ENCODE measurements at regions not wholly inside any gene's neighbourhood (a gene's known extent, or its start where the extent isn't known, plus 50 kb on each side); places are given as distances from the start of the nearest gene placed in this dataset.
"Not testable (repeated sequence)": the region's sequence is repeated elsewhere in the genome, so short reads cannot be mapped to it uniquely, and the experiment has no call there.

- H3K23ac ChIP-seq (ENCODE audit: low read length in 2 of 2), result no peak overlapping the region
- 90% methylated on average over 13 of the region's 16 CpGs for WGBS
Observed at GRCh38 chr20:25992146-25992545, 295.5 kb upstream of the ZNF337 start.

GRCh38 chr20:25991756-25992130 lies 295.1 kb upstream of the ZNF337 start:
- Histone ChIP-seq H4K8ac (ENCODE audit: low read length) (no peak overlapping the region), H3K9me3 (ENCODE audit: control insufficient read depth, low read length) (no peaks in the 10 kb centered on the region), H3K18ac (ENCODE audit: low read depth in 1 of 2, low read length in 2 of 2) (no peak overlapping the region), H3K4ac (ENCODE audit: low read depth in 1 of 2, low read length in 2 of 2) (no peak overlapping the region), H3K79me1 (replicated peaks; ENCODE audit: low read length, poor library complexity, severe bottlenecking) (no peaks in the 10 kb centered on the region), H2BK12ac (ENCODE audit: low read length in 2 of 2) (no peak overlapping the region), H3K27ac (ENCODE audit: low read length, poor library complexity, severe bottlenecking) (no peak overlapping the region), H3K4me2 (ENCODE audit: low read length, poor library complexity, severe bottlenecking) (no peak overlapping the region), H3K14ac (ENCODE audit: low read length in 2 of 2) (no peak overlapping the region), H2AFZ (ENCODE audit: low read depth, low read length) (no peak overlapping the region), H2BK15ac (ENCODE audit: low read depth, poor library complexity, severe bottlenecking) (no peak overlapping the region), H4K91ac (ENCODE audit: low read length) (no peak overlapping the region), H3K27me3 (ENCODE audit: control insufficient read depth in 1 of 2, insufficient read depth in 1 of 2, low read length in 2 of 2) (peaks cover 0 to 22% of the 10 kb centered on the region in 2 experiments), H3K4me1 (ENCODE audit: control insufficient read depth, insufficient read depth, low read depth, low read length) (no peaks in the 10 kb centered on the region), H2BK120ac (ENCODE audit: low read depth, low read length) (no peak overlapping the region), H2BK5ac (ENCODE audit: low read depth, low read length, poor library complexity, severe bottlenecking) (no peak overlapping the region), H3K36me3 (ENCODE audit: control insufficient read depth in 1 of 2, insufficient read depth in 2 of 2, low read depth in 1 of 2, low read length in 2 of 2) (no peaks in the 10 kb centered on the region), H3K23ac (ENCODE audit: low read length in 2 of 2) (no peak overlapping the region), H2AK5ac (ENCODE audit: low read length, severe bottlenecking) (no peak overlapping the region), H3K4me3 (ENCODE audit: insufficient read depth in 1 of 2, low read depth in 1 of 2, low read length in 2 of 2) (no peak overlapping the region), H3K9ac (ENCODE audit: low read length) (no peak overlapping the region)
- 91% methylated on average over 16 of the region's 16 CpGs for WGBS
- DNase-seq, result no peak

More at GRCh38 chr20:25992146-25992545, 295.5 kb upstream of the ZNF337 start:
- Histone ChIP-seq H3K9me3 (ENCODE audit: control insufficient read depth, low read length) (no peaks in the 10 kb centered on the region), H3K18ac (ENCODE audit: low read depth in 1 of 2, low read length in 2 of 2) (no peak overlapping the region), H2AFZ (ENCODE audit: low read depth, low read length) (no peak overlapping the region), H2BK15ac (ENCODE audit: low read depth, poor library complexity, severe bottlenecking) (no peak overlapping the region), H3K27me3 (ENCODE audit: control insufficient read depth in 1 of 2, insufficient read depth in 1 of 2, low read length in 2 of 2) (peaks cover 0 to 20% of the 10 kb centered on the region in 2 experiments), H3K14ac (ENCODE audit: low read length in 2 of 2) (no peak overlapping the region), H3K4ac (ENCODE audit: low read depth in 1 of 2, low read length in 2 of 2) (no peak overlapping the region), H3K4me1 (ENCODE audit: control insufficient read depth, insufficient read depth, low read depth, low read length) (no peaks in the 10 kb centered on the region), H2BK5ac (ENCODE audit: low read depth, low read length, poor library complexity, severe bottlenecking) (no peak overlapping the region), H4K8ac (ENCODE audit: low read length) (no peak overlapping the region), H2BK12ac (ENCODE audit: low read length in 2 of 2) (no peak overlapping the region), H2BK120ac (ENCODE audit: low read depth, low read length) (no peak overlapping the region), H3K36me3 (ENCODE audit: control insufficient read depth in 1 of 2, insufficient read depth in 2 of 2, low read depth in 1 of 2, low read length in 2 of 2) (no peaks in the 10 kb centered on the region), H3K79me1 (replicated peaks; ENCODE audit: low read length, poor library complexity, severe bottlenecking) (no peaks in the 10 kb centered on the region), H3K27ac (ENCODE audit: low read length, poor library complexity, severe bottlenecking) (no peak overlapping the region), H3K4me3 (ENCODE audit: insufficient read depth in 1 of 2, low read depth in 1 of 2, low read length in 2 of 2) (no peak overlapping the region), H2AK5ac (ENCODE audit: low read length, severe bottlenecking) (no peak overlapping the region), H4K91ac (ENCODE audit: low read length) (no peak overlapping the region), H3K4me2 (ENCODE audit: low read length, poor library complexity, severe bottlenecking) (no peak overlapping the region), H3K9ac (ENCODE audit: low read length) (no peak overlapping the region)
- no peak for DNase-seq

DNA sequence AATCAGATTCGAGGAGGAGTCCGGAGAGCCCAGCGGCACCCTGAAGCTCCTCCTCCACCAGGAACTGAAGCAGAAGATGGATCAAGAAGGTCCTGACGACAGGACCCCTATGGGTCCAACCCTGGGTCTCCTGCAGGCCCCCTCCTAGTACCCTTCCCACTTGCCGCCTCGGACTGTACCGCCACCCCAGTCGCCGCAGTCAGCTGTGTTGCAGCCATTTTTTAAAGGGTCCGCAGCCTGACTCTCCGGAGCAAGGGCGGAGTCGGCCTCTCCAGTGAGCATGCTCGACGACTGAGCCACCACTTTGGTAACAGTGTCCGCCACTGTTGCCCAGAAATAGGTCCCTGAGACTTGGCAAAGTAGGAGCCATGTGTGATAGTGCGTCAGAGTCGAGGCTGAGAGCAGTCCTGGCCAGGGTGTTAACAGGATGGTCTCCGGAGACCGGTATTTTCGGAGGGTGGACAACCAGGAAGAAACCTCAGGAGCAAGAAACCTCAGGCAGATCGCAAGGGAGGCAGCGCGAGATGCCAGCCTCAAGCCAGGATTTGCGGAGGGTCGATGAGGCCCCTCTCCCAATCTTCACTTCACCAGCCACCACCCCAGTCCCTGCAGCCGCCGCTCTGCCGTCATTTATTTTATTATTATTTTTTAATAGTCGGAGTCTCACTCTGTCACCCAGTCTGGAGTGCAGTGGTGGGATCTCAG lies 294.6 kb upstream of the ZNF337 start:
- Histone ChIP-seq H4K91ac (ENCODE audit: low read length) (no peak overlapping the region), H2BK5ac (ENCODE audit: low read depth, low read length, poor library complexity, severe bottlenecking) (no peak overlapping the region), H3K9ac (ENCODE audit: low read length) (no peak overlapping the region), H2BK12ac (ENCODE audit: low read length in 2 of 2) (no peak overlapping the region), H3K27ac (ENCODE audit: low read length, poor library complexity, severe bottlenecking) (no peak overlapping the region), H2AFZ (ENCODE audit: low read depth, low read length) (no peak overlapping the region), H3K79me1 (replicated peaks; ENCODE audit: low read length, poor library complexity, severe bottlenecking) (no peaks in the 10 kb centered on the region), H2BK120ac (ENCODE audit: low read depth, low read length) (no peak overlapping the region), H2AK5ac (ENCODE audit: low read length, severe bottlenecking) (no peak overlapping the region), H2BK15ac (ENCODE audit: low read depth, poor library complexity, severe bottlenecking) (no peak overlapping the region), H3K4ac (ENCODE audit: low read depth in 1 of 2, low read length in 2 of 2) (no peak overlapping the region), H3K23ac (ENCODE audit: low read length in 2 of 2) (no peak overlapping the region), H3K14ac (ENCODE audit: low read length in 2 of 2) (no peak overlapping the region), H3K4me1 (ENCODE audit: control insufficient read depth, insufficient read depth, low read depth, low read length) (no peaks in the 10 kb centered on the region), H4K8ac (ENCODE audit: low read length) (no peak overlapping the region), H3K4me2 (ENCODE audit: low read length, poor library complexity, severe bottlenecking) (no peak overlapping the region), H3K36me3 (ENCODE audit: control insufficient read depth in 1 of 2, insufficient read depth in 2 of 2, low read depth in 1 of 2, low read length in 2 of 2) (no peaks in the 10 kb centered on the region), H3K9me3 (ENCODE audit: control insufficient read depth, low read length) (no peaks in the 10 kb centered on the region), H3K4me3 (ENCODE audit: insufficient read depth in 1 of 2, low read depth in 1 of 2, low read length in 2 of 2) (no peak overlapping the region), H3K18ac (ENCODE audit: low read depth in 1 of 2, low read length in 2 of 2) (no peak overlapping the region), H3K27me3 (ENCODE audit: control insufficient read depth in 1 of 2, insufficient read depth in 1 of 2, low read length in 2 of 2) (peaks cover 0 to 26% of the 10 kb centered on the region in 2 experiments)
- WGBS, result 90% methylated on average over 30 of the region's 30 CpGs
- no peak for DNase-seq

DNA sequence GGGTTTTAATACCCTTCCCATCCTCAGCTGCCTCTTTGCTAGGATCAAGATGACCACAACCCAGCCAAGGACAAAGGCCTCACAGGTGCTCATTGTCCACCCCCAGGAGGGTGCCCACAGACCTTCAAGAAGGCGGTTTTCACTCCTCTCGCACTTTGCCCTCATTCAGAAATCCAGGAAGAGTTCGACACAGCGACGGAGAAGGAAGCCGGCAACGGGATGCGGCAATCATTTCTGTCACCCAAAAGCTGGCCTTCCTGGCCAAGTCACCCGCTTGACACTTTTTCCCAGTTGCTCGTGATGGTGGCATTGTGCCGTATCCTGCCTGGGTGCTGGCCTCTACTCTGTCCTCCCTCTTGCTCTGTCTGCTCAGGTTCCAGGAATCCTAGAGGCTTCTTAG lies 293.0 kb upstream of the ZNF337 start:
- H2BK5ac ChIP-seq (ENCODE audit: low read depth, low read length, poor library complexity, severe bottlenecking); H3K36me3 ChIP-seq (ENCODE audit: control insufficient read depth in 1 of 2, insufficient read depth in 2 of 2, low read depth in 1 of 2, low read length in 2 of 2); H3K4me2 ChIP-seq (ENCODE audit: low read length, poor library complexity, severe bottlenecking); H3K23ac ChIP-seq (ENCODE audit: low read length in 2 of 2); H3K4me3 ChIP-seq (ENCODE audit: insufficient read depth in 1 of 2, low read depth in 1 of 2, low read length in 2 of 2); H4K91ac ChIP-seq (ENCODE audit: low read length); H3K9me3 ChIP-seq (ENCODE audit: control insufficient read depth, low read length); H2BK12ac ChIP-seq (ENCODE audit: low read length in 2 of 2); H3K9ac ChIP-seq (ENCODE audit: low read length); H2AFZ ChIP-seq (ENCODE audit: low read depth, low read length); H3K4me1 ChIP-seq (ENCODE audit: control insufficient read depth, insufficient read depth, low read depth, low read length); H3K27ac ChIP-seq (ENCODE audit: low read length, poor library complexity, severe bottlenecking); H3K4ac ChIP-seq (ENCODE audit: low read depth in 1 of 2, low read length in 2 of 2); H3K79me1 ChIP-seq (replicated peaks; ENCODE audit: low read length, poor library complexity, severe bottlenecking); H2AK5ac ChIP-seq (ENCODE audit: low read length, severe bottlenecking); H4K8ac ChIP-seq (ENCODE audit: low read length); DNase-seq; H3K14ac ChIP-seq (ENCODE audit: low read length in 2 of 2); H3K18ac ChIP-seq (ENCODE audit: low read depth in 1 of 2, low read length in 2 of 2); H2BK120ac ChIP-seq (ENCODE audit: low read depth, low read length); H2BK15ac ChIP-seq (ENCODE audit: low read depth, poor library complexity, severe bottlenecking): not testable (repeated sequence)
- peaks cover 0 to 34% of the 10 kb centered on the region in 2 experiments for H3K27me3 ChIP-seq (ENCODE audit: control insufficient read depth in 1 of 2, insufficient read depth in 1 of 2, low read length in 2 of 2)
- WGBS, result 91% methylated on average over 11 of the region's 11 CpGs
